ENCODE measurements at regions not wholly inside any gene's neighbourhood (a gene's known extent, or its start where the extent isn't known, plus 50 kb on each side); places are given as distances from the start of the nearest gene placed in this dataset.

DNA sequence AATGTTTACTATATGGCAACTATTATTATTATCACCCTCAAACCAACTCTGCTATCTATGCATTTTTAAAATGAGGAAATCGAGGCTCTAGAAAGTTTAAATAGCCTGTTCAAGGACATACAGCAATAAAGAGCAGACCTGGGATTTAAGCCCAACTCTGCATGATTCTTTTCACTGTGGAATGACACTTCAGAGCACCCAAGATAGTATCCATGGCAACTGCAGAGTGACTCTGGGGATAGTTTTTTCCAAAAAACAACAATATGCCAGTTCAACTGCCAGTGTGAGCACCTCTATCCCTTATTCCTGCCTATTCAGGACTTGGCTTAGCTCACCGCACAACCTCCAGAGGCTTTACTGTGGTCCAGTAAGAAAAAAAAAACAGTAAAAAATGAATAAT lies 293.9 kb downstream of the BRINP2 start:
- Histone ChIP-seq H3K4me3 (ENCODE audit: low read depth in 1 of 3, low read length in 3 of 3) (no peak overlapping the region), H3K27me3 (ENCODE audit: control insufficient read depth in 4 of 4, insufficient read depth in 4 of 4, low read length in 3 of 4) (no peaks in the 10 kb centered on the region), H3K9ac (ENCODE audit: low read depth in 1 of 2, low read length in 2 of 2) (no peak overlapping the region), H3K36me3 (ENCODE audit: control insufficient read depth in 4 of 4, insufficient read depth in 3 of 4, low read depth in 1 of 4, low read length in 3 of 4) (no peaks in the 10 kb centered on the region), H3K27ac (ENCODE audit: low read depth in 1 of 2, low read length in 2 of 2) (no peak overlapping the region), H3K9me3 (ENCODE audit: control insufficient read depth in 4 of 4, low read length in 3 of 4) (no peaks in the 10 kb centered on the region), H3K4me1 (ENCODE audit: control insufficient read depth in 4 of 4, insufficient read depth in 4 of 4, low read length in 3 of 4) (no peaks in the 10 kb centered on the region)
- WGBS, result 56% methylated on average over 2 of the region's 2 CpGs
- DNase-seq (ENCODE audit: low spot score), result no peak
- TF ChIP-seq JUND (IDR thresholded peaks at IDR 0.05) (no peak), MAX (IDR thresholded peaks at IDR 0.05) (no peak), RXRA (IDR thresholded peaks at IDR 0.05) (no peak), REST (IDR thresholded peaks at IDR 0.05) (no peak), RAD21 (IDR thresholded peaks at IDR 0.05) (no peak), HNF4A (conservative IDR thresholded peaks at IDR 0.05) (no peak), ATF3 (IDR thresholded peaks at IDR 0.05) (no peak), EGR1 (IDR thresholded peaks at IDR 0.05; ENCODE audit: low read depth in 2 of 2) (no peak), SP1 (IDR thresholded peaks at IDR 0.05) (no peak)
- TF ChIP-seq, protein P1, sequence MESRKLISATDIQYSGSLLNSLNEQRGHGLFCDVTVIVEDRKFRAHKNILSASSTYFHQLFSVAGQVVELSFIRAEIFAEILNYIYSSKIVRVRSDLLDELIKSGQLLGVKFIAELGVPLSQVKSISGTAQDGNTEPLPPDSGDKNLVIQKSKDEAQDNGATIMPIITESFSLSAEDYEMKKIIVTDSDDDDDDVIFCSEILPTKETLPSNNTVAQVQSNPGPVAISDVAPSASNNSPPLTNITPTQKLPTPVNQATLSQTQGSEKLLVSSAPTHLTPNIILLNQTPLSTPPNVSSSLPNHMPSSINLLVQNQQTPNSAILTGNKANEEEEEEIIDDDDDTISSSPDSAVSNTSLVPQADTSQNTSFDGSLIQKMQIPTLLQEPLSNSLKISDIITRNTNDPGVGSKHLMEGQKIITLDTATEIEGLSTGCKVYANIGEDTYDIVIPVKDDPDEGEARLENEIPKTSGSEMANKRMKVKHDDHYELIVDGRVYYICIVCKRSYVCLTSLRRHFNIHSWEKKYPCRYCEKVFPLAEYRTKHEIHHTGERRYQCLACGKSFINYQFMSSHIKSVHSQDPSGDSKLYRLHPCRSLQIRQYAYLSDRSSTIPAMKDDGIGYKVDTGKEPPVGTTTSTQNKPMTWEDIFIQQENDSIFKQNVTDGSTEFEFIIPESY (IDR thresholded peaks at IDR 0.05), result no peak

DNA sequence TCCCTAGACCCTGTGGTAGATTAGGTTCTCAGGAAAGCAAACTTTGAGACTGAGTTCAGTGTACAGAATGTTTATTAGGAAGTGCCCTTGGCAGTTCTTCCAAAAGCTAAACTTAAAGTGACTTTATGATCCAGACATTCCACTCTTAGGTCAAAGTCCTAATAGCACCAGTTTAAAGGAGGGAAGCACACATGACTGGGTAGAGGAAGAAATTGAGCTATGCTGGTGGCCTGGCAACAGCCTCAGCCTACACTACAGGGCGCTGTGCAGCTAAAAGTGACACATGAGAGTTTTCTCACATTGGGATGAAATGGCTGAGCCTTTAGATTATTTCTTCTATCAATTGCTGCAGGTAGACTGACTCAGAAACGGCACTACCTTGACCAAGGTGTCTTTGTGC lies 280.4 kb downstream of the BRINP2 start:
- TF ChIP-seq EGR1 (IDR thresholded peaks at IDR 0.05; ENCODE audit: low read depth in 2 of 2), result no peak
- no peak for TF ChIP-seq REST (IDR thresholded peaks at IDR 0.05)
- TF ChIP-seq ATF3 (IDR thresholded peaks at IDR 0.05), result no peak
- no peak for TF ChIP-seq GABPA (IDR thresholded peaks at IDR 0.05 in 1 of 2, conservative IDR thresholded peaks at IDR 0.05 in 1 of 2)
- TF ChIP-seq NR2F2 (IDR thresholded peaks at IDR 0.05), result peak; percentile 76
- TF ChIP-seq, protein P2, sequence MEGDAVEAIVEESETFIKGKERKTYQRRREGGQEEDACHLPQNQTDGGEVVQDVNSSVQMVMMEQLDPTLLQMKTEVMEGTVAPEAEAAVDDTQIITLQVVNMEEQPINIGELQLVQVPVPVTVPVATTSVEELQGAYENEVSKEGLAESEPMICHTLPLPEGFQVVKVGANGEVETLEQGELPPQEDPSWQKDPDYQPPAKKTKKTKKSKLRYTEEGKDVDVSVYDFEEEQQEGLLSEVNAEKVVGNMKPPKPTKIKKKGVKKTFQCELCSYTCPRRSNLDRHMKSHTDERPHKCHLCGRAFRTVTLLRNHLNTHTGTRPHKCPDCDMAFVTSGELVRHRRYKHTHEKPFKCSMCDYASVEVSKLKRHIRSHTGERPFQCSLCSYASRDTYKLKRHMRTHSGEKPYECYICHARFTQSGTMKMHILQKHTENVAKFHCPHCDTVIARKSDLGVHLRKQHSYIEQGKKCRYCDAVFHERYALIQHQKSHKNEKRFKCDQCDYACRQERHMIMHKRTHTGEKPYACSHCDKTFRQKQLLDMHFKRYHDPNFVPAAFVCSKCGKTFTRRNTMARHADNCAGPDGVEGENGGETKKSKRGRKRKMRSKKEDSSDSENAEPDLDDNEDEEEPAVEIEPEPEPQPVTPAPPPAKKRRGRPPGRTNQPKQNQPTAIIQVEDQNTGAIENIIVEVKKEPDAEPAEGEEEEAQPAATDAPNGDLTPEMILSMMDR (IDR thresholded peaks at IDR 0.05; ENCODE audit: low read depth, low read length, missing input control), result no peak
- no peak for TF ChIP-seq YY1 (IDR thresholded peaks at IDR 0.05)
- TF ChIP-seq RXRA (IDR thresholded peaks at IDR 0.05), result peak; percentile 26 to 46
- TF ChIP-seq HNF4A (conservative IDR thresholded peaks at IDR 0.05), result no peak
- TF ChIP-seq RAD21 (IDR thresholded peaks at IDR 0.05), result peak in 1 of 2 donors; percentile 32
- TF ChIP-seq HNF4G (IDR thresholded peaks at IDR 0.05), result no peak
- H3K36me3 ChIP-seq (ENCODE audit: control insufficient read depth in 4 of 4, insufficient read depth in 3 of 4, low read depth in 1 of 4, low read length in 3 of 4), result no peaks in the 10 kb centered on the region
- H3K4me1 ChIP-seq (ENCODE audit: control insufficient read depth in 4 of 4, insufficient read depth in 4 of 4, low read length in 3 of 4), result no peaks in the 10 kb centered on the region
- H3K4me3 ChIP-seq (ENCODE audit: low read depth in 1 of 3, low read length in 3 of 3), result no peak overlapping the region
- H3K9me3 ChIP-seq (ENCODE audit: control insufficient read depth in 4 of 4, low read length in 3 of 4), result peaks cover 0 to 3% (median 0%) of the 10 kb centered on the region in 4 donors
- H3K27me3 ChIP-seq (ENCODE audit: control insufficient read depth in 4 of 4, insufficient read depth in 4 of 4, low read length in 3 of 4), result no peaks in the 10 kb centered on the region
- DNase-seq (ENCODE audit: low spot score), result no peak
- no peak overlapping the region for H3K9ac ChIP-seq (ENCODE audit: low read depth in 1 of 2, low read length in 2 of 2)
- no peak overlapping the region for H3K27ac ChIP-seq (ENCODE audit: low read depth in 1 of 2, low read length in 2 of 2)
- 75% methylated on average over 2 of the region's 2 CpGs for WGBS
